ENCODE measurements at regions not wholly inside any gene's neighbourhood (a gene's known extent, or its start where the extent isn't known, plus 50 kb on each side); places are given as distances from the start of the nearest gene placed in this dataset.

- POLR2A ChIA-PET = no interaction called here
- DNase-seq = no peak
- WGBS (ENCODE audit: low lambda C conversion rate) = under 1% methylated on average over 3 of the region's 3 CpGs
Observed at GRCh38 chr2:35204323-35204722, 1151.3 kb upstream of the CRIM1 start.

More at GRCh38 chr2:35204323-35204722, 1151.3 kb upstream of the CRIM1 start:
- Histone ChIP-seq H4K20me1 (ENCODE audit: insufficient read depth) (no peaks in the 10 kb centered on the region), H3F3A (replicated peaks; ENCODE audit: insufficient read depth) (no peaks in the 10 kb centered on the region), H3K36me3 (replicated peaks in 1 of 2; ENCODE audit: control insufficient read depth in 1 of 2, insufficient read depth in 2 of 2, low read length in 1 of 2) (no peaks in the 10 kb centered on the region), H3K4me2 (no peak overlapping the region), H2AFZ (ENCODE audit: low read depth) (no peak overlapping the region), H3K9ac (no peak overlapping the region), H3K9me3 (no peaks in the 10 kb centered on the region), H3K9me2 (no peaks in the 10 kb centered on the region), H3K27ac (ENCODE audit: low read depth in 2 of 2, low read length in 1 of 2) (no peak overlapping the region), H3K4me3 (ENCODE audit: low read depth in 2 of 2, low read length in 1 of 2) (no peak overlapping the region), H3K4me1 (ENCODE audit: control insufficient read depth in 1 of 2, insufficient read depth in 2 of 2, low read depth in 1 of 2, low read length in 1 of 2) (no peaks in the 10 kb centered on the region), H3K27me3 (ENCODE audit: insufficient read depth) (no peaks in the 10 kb centered on the region), H3K79me2 (ENCODE audit: insufficient read depth) (no peaks in the 10 kb centered on the region)
- CTCF ChIA-PET = interaction anchor here (0.7 kb wide), 1 partner anchor 58 kb away, joined by 3 read pairs; no protein-coding TSS in a partner anchor
- TF ChIP-seq SMC3 (IDR thresholded peaks at IDR 0.05; ENCODE audit: low read depth, low read length) (no peak), FOXM1 (IDR thresholded peaks at IDR 0.05; ENCODE audit: low read depth) (no peak), ZBTB33 (IDR thresholded peaks at IDR 0.05; ENCODE audit: borderline replicate concordance, low read depth) (no peak), TCF12 (IDR thresholded peaks at IDR 0.05) (no peak), RAD21 (IDR thresholded peaks at IDR 0.05; ENCODE audit: low read length) (no peak), ELF1 (IDR thresholded peaks at IDR 0.05) (no peak), MEF2A (IDR thresholded peaks at IDR 0.05; ENCODE audit: borderline replicate concordance, low read depth) (no peak), FOSL2 (IDR thresholded peaks at IDR 0.05; ENCODE audit: borderline replicate concordance, low read depth) (no peak), PBX3 (IDR thresholded peaks at IDR 0.05) (no peak), RFX5 (IDR thresholded peaks at IDR 0.05; ENCODE audit: low read length) (no peak), FOXJ3 (CRISPR knock-in tag; IDR thresholded peaks at IDR 0.05) (no peak), TAF1 (IDR thresholded peaks at IDR 0.05; ENCODE audit: borderline replicate concordance, low read depth, low read length) (no peak), IRF3 (IDR thresholded peaks at IDR 0.05; ENCODE audit: low read depth, low read length) (no peak), MXI1 (IDR thresholded peaks at IDR 0.05; ENCODE audit: low read depth, low read length) (no peak), TEAD4 (IDR thresholded peaks at IDR 0.05; ENCODE audit: borderline replicate concordance, insufficient read depth) (no peak)

Data from SK-N-SH (cell line).